Skin of body (tissue), 2 donors: ENCODE measurements at regions not wholly inside any gene's neighbourhood (a gene's known extent, or its start where the extent isn't known, plus 50 kb on each side); places are given as distances from the start of the nearest gene placed in this dataset. TPM values are rescaled to one million over a fixed set of nuclear protein-coding genes. Genes with fewer than 3 reads are reported as not detected.

Experiments used
- DNase-seq: peaks from one replicate; lab custom pipeline; 2025; lab: John Stamatoyannopoulos, UW
- small RNA-seq: library from RNA; depleted of rRNA; stranded (forward); fragments of <200 nt; gene quantifications from one replicate; pipeline ENCODE3, GENCODE V24; 2014; ENCODE audit warnings: low replicate concordance

DNA sequence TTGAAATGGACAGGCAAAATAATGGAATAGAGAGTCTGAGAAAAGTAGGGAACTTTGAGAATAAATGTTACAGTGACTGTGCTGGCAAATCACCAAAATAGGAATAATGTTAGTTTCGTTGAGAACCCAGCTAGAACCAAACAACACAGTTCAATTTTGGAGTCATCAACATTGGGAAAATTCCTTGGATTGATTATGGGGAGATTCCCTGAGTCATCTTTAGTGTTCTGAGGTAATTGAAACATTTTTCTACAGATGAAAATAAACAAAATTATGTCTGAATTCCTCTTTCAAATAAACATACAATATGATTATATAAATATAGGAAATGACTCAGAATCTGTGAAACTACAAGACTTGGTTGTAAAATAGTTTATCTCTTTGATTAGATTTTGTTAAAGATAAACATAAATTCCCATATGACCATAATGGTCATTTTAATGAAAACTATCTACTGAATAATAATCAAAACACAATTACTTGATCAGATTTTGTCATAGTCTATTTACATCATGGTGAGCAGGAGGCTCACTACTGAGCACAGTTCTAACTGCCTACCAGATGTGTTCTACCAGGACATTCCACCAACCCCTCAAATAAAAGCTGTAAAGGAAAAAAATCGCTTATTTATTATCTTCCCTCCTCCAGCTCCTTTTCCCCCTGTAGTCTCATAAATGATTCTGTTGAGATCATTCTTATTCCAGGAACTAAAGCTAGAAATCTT is 51.4 kb upstream of the GABRA2 start:
- DNase-seq, result no peak

Small RNA genes lying in the stretch of these regions (small RNA-seq; reads per million reads assigned to genes)
- not detected for gene RNU6-412P
